ENCODE measurements at regions not wholly inside any gene's neighbourhood (a gene's known extent, or its start where the extent isn't known, plus 50 kb on each side); places are given as distances from the start of the nearest gene placed in this dataset.

DNA sequence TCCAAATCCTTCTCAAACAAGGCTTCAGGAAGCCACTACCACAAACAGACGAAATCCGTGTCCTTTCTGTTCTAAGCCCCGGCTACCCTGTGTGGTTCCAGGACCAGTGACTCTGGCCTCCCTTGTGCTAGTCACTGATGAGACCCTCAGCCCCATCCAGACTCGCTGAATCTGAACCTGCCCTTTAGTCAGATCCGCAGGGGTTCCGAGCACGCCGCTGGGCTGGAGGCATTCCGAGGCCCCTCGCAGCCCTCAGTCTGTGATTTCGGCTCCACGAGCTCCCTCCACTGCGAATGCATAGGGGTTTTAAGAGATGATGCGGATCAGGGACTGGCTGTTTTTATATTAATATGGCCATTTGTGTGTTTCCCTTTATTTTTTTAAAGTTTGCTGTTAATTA, 292.7 kb downstream of the IRF8 start:
- TF ChIP-seq POLR2A (IDR thresholded peaks at IDR 0.05): no peak
- TF ChIP-seq, protein P1, sequence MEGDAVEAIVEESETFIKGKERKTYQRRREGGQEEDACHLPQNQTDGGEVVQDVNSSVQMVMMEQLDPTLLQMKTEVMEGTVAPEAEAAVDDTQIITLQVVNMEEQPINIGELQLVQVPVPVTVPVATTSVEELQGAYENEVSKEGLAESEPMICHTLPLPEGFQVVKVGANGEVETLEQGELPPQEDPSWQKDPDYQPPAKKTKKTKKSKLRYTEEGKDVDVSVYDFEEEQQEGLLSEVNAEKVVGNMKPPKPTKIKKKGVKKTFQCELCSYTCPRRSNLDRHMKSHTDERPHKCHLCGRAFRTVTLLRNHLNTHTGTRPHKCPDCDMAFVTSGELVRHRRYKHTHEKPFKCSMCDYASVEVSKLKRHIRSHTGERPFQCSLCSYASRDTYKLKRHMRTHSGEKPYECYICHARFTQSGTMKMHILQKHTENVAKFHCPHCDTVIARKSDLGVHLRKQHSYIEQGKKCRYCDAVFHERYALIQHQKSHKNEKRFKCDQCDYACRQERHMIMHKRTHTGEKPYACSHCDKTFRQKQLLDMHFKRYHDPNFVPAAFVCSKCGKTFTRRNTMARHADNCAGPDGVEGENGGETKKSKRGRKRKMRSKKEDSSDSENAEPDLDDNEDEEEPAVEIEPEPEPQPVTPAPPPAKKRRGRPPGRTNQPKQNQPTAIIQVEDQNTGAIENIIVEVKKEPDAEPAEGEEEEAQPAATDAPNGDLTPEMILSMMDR (IDR thresholded peaks at IDR 0.05): no peak

Data from lower leg skin (tissue), 3 donors.